ENCODE measurements at regions not wholly inside any gene's neighbourhood (a gene's known extent, or its start where the extent isn't known, plus 50 kb on each side); places are given as distances from the start of the nearest gene placed in this dataset.

- no peak overlapping the region for H3K27ac ChIP-seq
- 71% methylated on average over 15 of the region's 15 CpGs for WGBS (ENCODE audit: missing lambda C conversion rate)
- H3K4me2 ChIP-seq = no peak overlapping the region
- ChIA-PET POLR2A (no interaction called here), CTCF (interaction anchor here (1.2 kb wide), 1 partner anchor 21 kb away, joined by 4 read pairs; no protein-coding TSS in a partner anchor)
- peaks cover 21% of the 10 kb centered on the region for H3K4me1 ChIP-seq
- H3K4me3 ChIP-seq = no peak overlapping the region
- DNase-seq (ENCODE audit: low read depth in 1 of 2, low spot score in 1 of 2) (no peak), FAIRE-seq (no peak), ATAC-seq (no peak)
- no peaks in the 10 kb centered on the region for H3K9me3 ChIP-seq
- no peak for TF ChIP-seq RCOR1 (IDR thresholded peaks at IDR 0.05; ENCODE audit: low read depth, low read length)
- TF ChIP-seq RAD21 (conservative IDR thresholded peaks at IDR 0.05 in 1 of 2, IDR thresholded peaks at IDR 0.05 in 1 of 2) = no peak
- no peak for TF ChIP-seq CTCF (IDR thresholded peaks at IDR 0.05)
- TF ChIP-seq, protein P1, sequence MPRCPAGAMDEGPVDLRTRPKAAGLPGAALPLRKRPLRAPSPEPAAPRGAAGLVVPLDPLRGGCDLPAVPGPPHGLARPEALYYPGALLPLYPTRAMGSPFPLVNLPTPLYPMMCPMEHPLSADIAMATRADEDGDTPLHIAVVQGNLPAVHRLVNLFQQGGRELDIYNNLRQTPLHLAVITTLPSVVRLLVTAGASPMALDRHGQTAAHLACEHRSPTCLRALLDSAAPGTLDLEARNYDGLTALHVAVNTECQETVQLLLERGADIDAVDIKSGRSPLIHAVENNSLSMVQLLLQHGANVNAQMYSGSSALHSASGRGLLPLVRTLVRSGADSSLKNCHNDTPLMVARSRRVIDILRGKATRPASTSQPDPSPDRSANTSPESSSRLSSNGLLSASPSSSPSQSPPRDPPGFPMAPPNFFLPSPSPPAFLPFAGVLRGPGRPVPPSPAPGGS (IDR thresholded peaks at IDR 0.05) = no peak
- TF ChIP-seq ELK1 (IDR thresholded peaks at IDR 0.05; ENCODE audit: low read depth, low read length) = no peak
- no peak for TF ChIP-seq BHLHE40 (IDR thresholded peaks at IDR 0.05; ENCODE audit: low read depth, low read length)
- no peak for TF ChIP-seq KDM5A (IDR thresholded peaks at IDR 0.05)
- TF ChIP-seq MAZ (IDR thresholded peaks at IDR 0.05; ENCODE audit: borderline replicate concordance, low read depth, low read length) = no peak
- no peak for TF ChIP-seq EHMT2 (IDR thresholded peaks at IDR 0.05; ENCODE audit: low read depth)
- TF ChIP-seq TP53 (CRISPR knock-in tag; IDR thresholded peaks at IDR 0.05) = no peak
These were observed 154.1 kb downstream of the ZNF664 start for GRCh38 chr12:124126950-124127655.

GRCh38 chr12:124129132-124129531 lies 156.1 kb downstream of the ZNF664 start:
- CTCF ChIA-PET = interaction anchor here (1.1 kb wide), 1 partner anchor 118 kb away, joined by 3 read pairs; no protein-coding TSS in a partner anchor
- H3K4me1 ChIP-seq = peaks cover 21% of the 10 kb centered on the region
- H3K4me3 ChIP-seq = no peak overlapping the region
- ATAC-seq (no peak), FAIRE-seq (no peak), DNase-seq (ENCODE audit: low read depth in 1 of 2, low spot score in 1 of 2) (no peak)
- TF ChIP-seq EP300 (IDR thresholded peaks at IDR 0.05) (no peak), ZNF302 (CRISPR knock-in tag; IDR thresholded peaks at IDR 0.05) (no peak), FOSL2 (IDR thresholded peaks at IDR 0.05) (no peak), FOSL2 (CRISPR knock-in tag; IDR thresholded peaks at IDR 0.05) (no peak), HEYL (CRISPR knock-in tag; IDR thresholded peaks at IDR 0.05) (no peak), NR3C1 (IDR thresholded peaks at IDR 0.05) (no peak), CTCF (IDR thresholded peaks at IDR 0.05) (no peak), HOXB5 (CRISPR knock-in tag; IDR thresholded peaks at IDR 0.05) (no peak)
- H3K27ac ChIP-seq = no peak overlapping the region
- POLR2A ChIA-PET = no interaction called here
- no peaks in the 10 kb centered on the region for H3K9me3 ChIP-seq
- WGBS (ENCODE audit: missing lambda C conversion rate) = 88% methylated on average over 9 of the region's 9 CpGs
- no peak overlapping the region for H3K4me2 ChIP-seq
